Stomach smooth muscle (tissue), 2 donors: ENCODE measurements at regions not wholly inside any gene's neighbourhood (a gene's known extent, or its start where the extent isn't known, plus 50 kb on each side); places are given as distances from the start of the nearest gene placed in this dataset.

Experiments used
- H3K27ac ChIP-seq: one replicate; pipeline ENCODE4 v1.7.0; 2013; ENCODE audit warnings: mild to moderate bottlenecking, low read length, inconsistent platforms
- H3K27me3 ChIP-seq, 2 donors: one replicate each; pipeline ENCODE4 v1.7.0; 2013; ENCODE audit warnings: low read length in 2 of 2; ENCODE audit not compliant: insufficient read depth in 2 of 2, control insufficient read depth in 1 of 2
- H3K36me3 ChIP-seq, 2 donors: one replicate each; pipeline ENCODE4 v1.7.0; 2013; ENCODE audit warnings: low read length in 2 of 2; ENCODE audit not compliant: control insufficient read depth in 2 of 2, insufficient read depth in 2 of 2
- H3K4me1 ChIP-seq: one replicate; pipeline ENCODE4 v1.7.0; 2013; ENCODE audit warnings: low read length; ENCODE audit not compliant: control insufficient read depth, insufficient read depth
- H3K4me3 ChIP-seq, 2 donors: one replicate each; pipeline ENCODE4 v1.7.0; 2013; ENCODE audit warnings: low read length in 2 of 2
- H3K9ac ChIP-seq, 2 donors: one replicate each; pipeline ENCODE4 v1.7.0; 2013; ENCODE audit warnings: low read length in 2 of 2, mild to moderate bottlenecking in 1 of 2
- H3K9me3 ChIP-seq, 2 donors: one replicate each; pipeline ENCODE4 v1.7.0; 2013; ENCODE audit warnings: low read length in 2 of 2; ENCODE audit not compliant: control insufficient read depth in 2 of 2
- donor health status: healthy.
- donor health status: Pancreatic carcinoma.

- no peaks in the 10 kb centered on the region for H3K36me3 ChIP-seq
- no peak overlapping the region for H3K27ac ChIP-seq
- H3K27me3 ChIP-seq, result no peaks in the 10 kb centered on the region
- H3K4me3 ChIP-seq, result no peak overlapping the region
- H3K9me3 ChIP-seq, result no peaks in the 10 kb centered on the region
- no peak overlapping the region for H3K9ac ChIP-seq
- H3K4me1 ChIP-seq, result peaks cover 14% of the 10 kb centered on the region
Observed at GRCh38 chr20:18984238-18985200, 170.9 kb downstream of the SCP2D1 start.

DNA sequence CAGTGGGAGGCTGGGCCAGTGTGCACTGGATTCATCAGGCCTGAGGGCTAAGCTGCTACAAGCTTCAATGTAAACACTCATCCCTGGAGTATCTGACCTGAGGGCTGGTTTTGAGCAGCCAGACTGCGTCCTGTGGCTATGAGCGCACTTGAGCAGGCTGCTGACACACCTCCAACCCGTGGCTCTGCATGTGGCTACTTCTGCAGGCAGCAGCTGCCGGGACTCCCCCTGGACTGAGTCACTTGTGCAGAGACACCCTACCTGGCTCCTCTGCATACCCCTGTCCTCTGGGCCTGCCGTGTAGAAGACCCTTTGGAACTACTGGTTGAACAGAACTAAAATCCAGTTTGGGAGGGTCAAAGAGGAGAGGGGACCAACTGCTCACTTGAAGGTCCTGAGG lies 172.0 kb downstream of the SCP2D1 start:
- Histone ChIP-seq H3K27ac (no peak overlapping the region), H3K27me3 (no peaks in the 10 kb centered on the region), H3K9ac (no peak overlapping the region), H3K36me3 (no peaks in the 10 kb centered on the region), H3K9me3 (no peaks in the 10 kb centered on the region), H3K4me3 (no peak overlapping the region), H3K4me1 (peaks cover 14% of the 10 kb centered on the region)

DNA sequence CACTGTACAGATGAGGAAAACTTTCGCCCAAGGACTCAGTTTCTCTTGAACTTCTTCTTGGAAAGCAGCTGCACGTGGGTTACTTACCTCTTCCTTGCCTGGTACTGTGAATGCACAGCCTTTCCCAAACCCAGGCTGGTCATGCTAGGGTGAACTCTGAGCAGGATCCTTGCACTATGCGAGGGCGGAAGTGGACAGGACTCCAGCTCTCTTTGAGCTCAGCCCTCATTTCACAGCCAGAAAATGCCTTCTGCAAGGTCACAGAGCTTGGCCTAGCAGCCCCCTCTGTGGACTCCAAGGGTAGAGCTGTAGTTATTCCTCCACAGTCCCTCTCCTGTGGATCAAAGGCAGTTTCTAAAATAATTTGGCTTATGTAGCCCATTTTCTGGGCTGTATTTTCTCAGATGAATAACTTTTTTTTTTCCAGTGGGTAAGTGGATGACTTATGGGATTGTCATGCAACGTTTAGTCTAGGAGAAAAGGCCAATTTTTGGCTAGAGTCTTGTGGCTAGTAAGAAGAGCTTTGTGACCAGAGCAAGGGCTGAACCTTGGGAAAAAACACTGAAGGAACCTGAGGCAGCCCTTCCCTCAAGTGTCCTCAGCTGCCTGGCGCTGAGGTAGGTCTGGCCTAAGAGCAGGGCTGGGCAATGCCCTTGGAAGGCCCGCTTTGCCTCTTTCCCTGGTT lies 172.7 kb downstream of the SCP2D1 start:
- no peak overlapping the region for H3K9ac ChIP-seq
- H3K27ac ChIP-seq, result no peak overlapping the region
- no peaks in the 10 kb centered on the region for H3K9me3 ChIP-seq
- H3K36me3 ChIP-seq, result no peaks in the 10 kb centered on the region
- H3K4me1 ChIP-seq, result peaks cover 14% of the 10 kb centered on the region
- H3K4me3 ChIP-seq, result no peak overlapping the region
- no peaks in the 10 kb centered on the region for H3K27me3 ChIP-seq

DNA sequence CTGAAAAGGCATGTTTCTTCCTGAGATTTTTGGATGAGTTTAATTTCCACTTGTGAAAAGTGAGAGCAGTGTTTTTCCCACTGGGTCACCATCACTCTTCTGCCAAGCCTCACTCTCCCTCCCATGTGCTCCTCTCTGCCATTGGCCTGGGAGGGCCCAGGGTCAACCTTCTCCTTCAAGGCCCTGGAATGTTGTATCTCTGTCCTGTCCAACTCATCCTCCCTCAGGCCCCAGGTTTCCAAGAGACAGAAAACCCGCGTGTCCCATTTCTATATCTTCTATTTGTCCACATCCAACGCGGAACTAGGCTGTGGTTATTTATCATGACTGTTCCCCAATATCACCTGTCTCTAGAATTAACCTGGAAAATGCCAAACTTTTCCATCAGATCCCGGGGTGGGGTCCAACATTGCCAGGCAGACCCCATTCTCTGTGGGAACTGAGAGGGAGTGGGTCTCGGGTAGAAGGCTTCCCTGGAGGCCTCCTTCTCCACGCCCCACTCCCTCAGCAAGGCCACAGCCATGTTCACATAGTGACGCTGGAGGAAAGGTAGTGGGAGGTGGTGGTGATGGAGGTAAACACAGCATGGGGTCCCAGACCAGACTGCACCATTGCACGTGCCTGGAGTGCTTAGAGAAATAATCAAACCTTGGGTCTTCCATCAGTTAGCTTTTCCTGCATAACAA lies 173.5 kb downstream of the SCP2D1 start:
- no peak overlapping the region for H3K9ac ChIP-seq
- no peaks in the 10 kb centered on the region for H3K36me3 ChIP-seq
- H3K9me3 ChIP-seq, result no peaks in the 10 kb centered on the region
- no peak overlapping the region for H3K27ac ChIP-seq
- no peaks in the 10 kb centered on the region for H3K27me3 ChIP-seq
- no peak overlapping the region for H3K4me3 ChIP-seq
- peaks cover 14% of the 10 kb centered on the region for H3K4me1 ChIP-seq

DNA sequence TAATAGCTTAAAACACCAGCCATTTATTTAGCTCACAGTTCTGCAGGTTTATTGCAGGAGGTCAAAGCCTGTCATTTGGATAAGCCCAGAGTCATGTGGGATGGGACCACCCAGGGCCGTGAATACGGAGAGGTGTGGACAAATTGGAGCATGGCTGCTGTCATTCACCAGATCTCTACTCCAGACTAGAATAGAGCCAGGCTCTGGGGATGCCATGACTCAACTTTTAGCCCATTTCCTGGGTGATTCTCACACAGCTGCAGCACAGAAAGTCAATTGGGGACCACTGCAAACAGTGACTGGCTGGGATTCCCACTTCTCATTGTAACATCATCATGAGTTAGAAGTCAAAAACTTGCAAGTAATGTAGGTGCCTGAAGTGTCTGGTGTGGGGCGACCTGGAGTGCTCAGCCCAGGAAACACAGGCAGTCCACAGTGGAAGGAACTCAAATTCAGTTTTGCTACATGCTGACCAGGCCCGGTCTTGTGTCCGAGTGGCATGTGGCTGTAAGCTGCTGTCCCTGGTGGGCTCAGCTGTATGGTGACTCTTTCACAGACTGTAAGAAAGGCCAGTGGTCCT lies 174.3 kb downstream of the SCP2D1 start:
- no peak overlapping the region for H3K4me3 ChIP-seq
- no peak overlapping the region for H3K27ac ChIP-seq
- no peaks in the 10 kb centered on the region for H3K27me3 ChIP-seq
- peaks cover 14% of the 10 kb centered on the region for H3K4me1 ChIP-seq
- no peaks in the 10 kb centered on the region for H3K36me3 ChIP-seq
- H3K9me3 ChIP-seq, result no peaks in the 10 kb centered on the region
- no peak overlapping the region for H3K9ac ChIP-seq

DNA sequence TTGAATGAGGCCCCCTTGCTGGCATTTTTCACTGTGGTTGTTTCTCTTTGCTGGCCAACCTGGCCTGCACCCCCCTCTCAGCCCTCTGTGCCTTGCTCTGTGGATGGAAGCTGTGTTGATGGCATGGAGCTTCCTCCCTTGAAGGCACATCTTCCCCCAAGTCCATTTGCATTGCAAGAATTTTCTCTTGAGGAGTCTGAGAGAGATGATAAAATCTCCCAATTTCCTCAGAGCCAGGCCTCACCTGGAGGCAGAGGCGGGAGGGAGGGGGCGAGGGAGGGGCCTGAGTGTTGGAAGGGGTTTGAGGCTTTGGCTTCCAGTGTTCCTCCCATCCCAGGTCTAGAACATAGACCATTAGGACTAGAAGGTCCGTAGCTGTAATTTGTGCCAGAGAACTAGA lies 175.1 kb downstream of the SCP2D1 start:
- no peak overlapping the region for H3K27ac ChIP-seq
- peaks cover 14% of the 10 kb centered on the region for H3K4me1 ChIP-seq
- no peak overlapping the region for H3K4me3 ChIP-seq
- H3K36me3 ChIP-seq, result no peaks in the 10 kb centered on the region
- no peak overlapping the region for H3K9ac ChIP-seq
- no peaks in the 10 kb centered on the region for H3K9me3 ChIP-seq
- no peaks in the 10 kb centered on the region for H3K27me3 ChIP-seq

GRCh38 chr20:18989736-18990474 lies 176.3 kb downstream of the SCP2D1 start:
- peaks cover 9% of the 10 kb centered on the region for H3K4me1 ChIP-seq
- no peaks in the 10 kb centered on the region for H3K36me3 ChIP-seq
- no peak overlapping the region for H3K9ac ChIP-seq
- H3K27ac ChIP-seq, result peak overlapping the region; percentile 53
- H3K4me3 ChIP-seq, result peak overlapping the region in 1 of 2 donors; percentile 22
- H3K27me3 ChIP-seq, result no peaks in the 10 kb centered on the region
- no peaks in the 10 kb centered on the region for H3K9me3 ChIP-seq

GRCh38 chr20:18991012-18991411 lies 177.4 kb downstream of the SCP2D1 start:
- Histone ChIP-seq H3K27me3 (no peaks in the 10 kb centered on the region), H3K9ac (no peak overlapping the region), H3K4me1 (peaks cover 3% of the 10 kb centered on the region), H3K36me3 (no peaks in the 10 kb centered on the region), H3K4me3 (no peak overlapping the region), H3K27ac (no peak overlapping the region), H3K9me3 (no peaks in the 10 kb centered on the region)

DNA sequence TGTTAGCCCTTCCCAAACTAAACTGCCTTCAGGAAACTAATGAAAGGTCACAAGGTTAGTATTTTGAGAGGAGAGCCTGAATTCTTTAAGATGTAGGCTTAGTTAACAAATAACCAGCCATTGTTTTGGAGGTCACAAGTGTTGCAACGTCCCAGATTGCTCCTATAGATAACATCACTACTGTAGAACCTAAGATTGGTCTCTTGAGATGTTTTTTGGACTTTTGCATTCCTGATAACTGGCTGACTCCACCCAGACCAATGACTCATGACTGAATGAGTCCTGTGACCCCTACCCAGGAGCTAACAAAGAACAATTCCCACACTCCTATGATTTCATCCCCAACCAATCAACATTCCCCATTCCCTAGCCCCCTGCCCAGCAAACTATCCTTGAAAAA lies 178.8 kb downstream of the SCP2D1 start:
- H3K9me3 ChIP-seq, result no peaks in the 10 kb centered on the region
- H3K9ac ChIP-seq, result no peak overlapping the region
- no peaks in the 10 kb centered on the region for H3K4me1 ChIP-seq
- no peak overlapping the region for H3K27ac ChIP-seq
- H3K4me3 ChIP-seq, result no peak overlapping the region
- no peaks in the 10 kb centered on the region for H3K36me3 ChIP-seq
- H3K27me3 ChIP-seq, result no peaks in the 10 kb centered on the region

- Histone ChIP-seq H3K27me3 (no peaks in the 10 kb centered on the region), H3K36me3 (no peaks in the 10 kb centered on the region), H3K9me3 (no peaks in the 10 kb centered on the region), H3K4me3 (no peak overlapping the region), H3K4me1 (no peaks in the 10 kb centered on the region), H3K27ac (no peak overlapping the region), H3K9ac (no peak overlapping the region)
Observed at GRCh38 chr20:18995455-18995854, 181.9 kb downstream of the SCP2D1 start.
